Liver (tissue), 3 donors: ENCODE measurements at regions not wholly inside any gene's neighbourhood (a gene's known extent, or its start where the extent isn't known, plus 50 kb on each side); places are given as distances from the start of the nearest gene placed in this dataset.
"Not testable (repeated sequence)": the region's sequence is repeated elsewhere in the genome, so short reads cannot be mapped to it uniquely, and the experiment has no call there.

ENCODE experiments used
- EGR1 ChIP-seq, 2 donors: IDR thresholded peaks; 2 replicates each; pipeline ENCODE4 v1.6.1; 2016 to 2018; ENCODE audit warnings: antibody characterized with exemption in 2 of 2, low read depth in 2 of 2
- FOXA1 ChIP-seq: IDR thresholded peaks from 2 replicates; pipeline ENCODE4 v1.6.1; 2016; ENCODE audit warnings: antibody characterized with exemption
- HNF4A ChIP-seq, 2 donors: conservative IDR thresholded peaks; 2 replicates each; pipeline ENCODE4 v1.6.1; 2016; ENCODE audit warnings: antibody characterized with exemption in 2 of 2, mild to moderate bottlenecking in 2 of 2
- HNF4G ChIP-seq: IDR thresholded peaks from 2 replicates; pipeline ENCODE4 v1.6.1; 2016; ENCODE audit warnings: antibody characterized with exemption
- JUND ChIP-seq, 2 donors: IDR thresholded peaks; 2 replicates each; pipeline ENCODE4 v1.6.1; 2016; ENCODE audit warnings: antibody characterized with exemption in 2 of 2
- RAD21 ChIP-seq, 2 donors: IDR thresholded peaks; 2 replicates each; pipeline ENCODE4 v1.6.1; 2016; ENCODE audit warnings: antibody characterized with exemption in 2 of 2, mild to moderate bottlenecking in 2 of 2
- REST ChIP-seq: IDR thresholded peaks from 2 replicates; pipeline ENCODE4 v1.6.1; 2016; ENCODE audit warnings: antibody characterized with exemption, mild to moderate bottlenecking
- SP1 ChIP-seq: IDR thresholded peaks from 2 replicates; pipeline ENCODE4 v1.6.1; 2018; ENCODE audit warnings: antibody characterized with exemption, mild to moderate bottlenecking
- TAF1 ChIP-seq: conservative IDR thresholded peaks from 2 replicates; pipeline ENCODE4 v1.6.1; 2016; ENCODE audit warnings: antibody characterized with exemption, mild to moderate bottlenecking
- YY1 ChIP-seq: IDR thresholded peaks from 2 replicates; pipeline ENCODE4 v1.6.1; 2016; ENCODE audit warnings: antibody characterized with exemption, mild to moderate bottlenecking
- TF ChIP-seq, protein P1 (sequence below): fragments of 150-350 bp; IDR thresholded peaks from 2 replicates; pipeline ENCODE4 v1.5.1; 2017; ENCODE audit warnings: improper control_type of control experiment, low read depth, low read length; ENCODE audit not compliant: missing input control
- TF ChIP-seq, protein P2 (sequence below): IDR thresholded peaks from 2 replicates; pipeline ENCODE4 v1.6.1; 2016; ENCODE audit warnings: antibody characterized with exemption
- TF ChIP-seq, protein P3 (sequence below): IDR thresholded peaks from 2 replicates; pipeline ENCODE4 v1.6.1; 2016; ENCODE audit warnings: antibody characterized with exemption
- TF ChIP-seq, protein P4 (sequence below): IDR thresholded peaks from 2 replicates; pipeline ENCODE4 v1.6.1; 2016; ENCODE audit warnings: antibody characterized with exemption
- donor health status: healthy.
- donor health status: healthy.

GRCh38 chr5:1574023-1574318 is 50.2 kb upstream of the LPCAT1 start:
- TF ChIP-seq JUND (IDR thresholded peaks at IDR 0.05); SP1; YY1; REST; RAD21 (IDR thresholded peaks at IDR 0.05); HNF4A (conservative IDR thresholded peaks at IDR 0.05); TAF1; FOXA1; EGR1 (IDR thresholded peaks at IDR 0.05; ENCODE audit: low read depth in 2 of 2); HNF4G: not testable (repeated sequence)
- TF ChIP-seq, protein P1, sequence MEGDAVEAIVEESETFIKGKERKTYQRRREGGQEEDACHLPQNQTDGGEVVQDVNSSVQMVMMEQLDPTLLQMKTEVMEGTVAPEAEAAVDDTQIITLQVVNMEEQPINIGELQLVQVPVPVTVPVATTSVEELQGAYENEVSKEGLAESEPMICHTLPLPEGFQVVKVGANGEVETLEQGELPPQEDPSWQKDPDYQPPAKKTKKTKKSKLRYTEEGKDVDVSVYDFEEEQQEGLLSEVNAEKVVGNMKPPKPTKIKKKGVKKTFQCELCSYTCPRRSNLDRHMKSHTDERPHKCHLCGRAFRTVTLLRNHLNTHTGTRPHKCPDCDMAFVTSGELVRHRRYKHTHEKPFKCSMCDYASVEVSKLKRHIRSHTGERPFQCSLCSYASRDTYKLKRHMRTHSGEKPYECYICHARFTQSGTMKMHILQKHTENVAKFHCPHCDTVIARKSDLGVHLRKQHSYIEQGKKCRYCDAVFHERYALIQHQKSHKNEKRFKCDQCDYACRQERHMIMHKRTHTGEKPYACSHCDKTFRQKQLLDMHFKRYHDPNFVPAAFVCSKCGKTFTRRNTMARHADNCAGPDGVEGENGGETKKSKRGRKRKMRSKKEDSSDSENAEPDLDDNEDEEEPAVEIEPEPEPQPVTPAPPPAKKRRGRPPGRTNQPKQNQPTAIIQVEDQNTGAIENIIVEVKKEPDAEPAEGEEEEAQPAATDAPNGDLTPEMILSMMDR, result not testable (repeated sequence)
- TF ChIP-seq, protein P2, sequence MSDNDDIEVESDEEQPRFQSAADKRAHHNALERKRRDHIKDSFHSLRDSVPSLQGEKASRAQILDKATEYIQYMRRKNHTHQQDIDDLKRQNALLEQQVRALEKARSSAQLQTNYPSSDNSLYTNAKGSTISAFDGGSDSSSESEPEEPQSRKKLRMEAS, result not testable (repeated sequence)
- TF ChIP-seq, protein P3, sequence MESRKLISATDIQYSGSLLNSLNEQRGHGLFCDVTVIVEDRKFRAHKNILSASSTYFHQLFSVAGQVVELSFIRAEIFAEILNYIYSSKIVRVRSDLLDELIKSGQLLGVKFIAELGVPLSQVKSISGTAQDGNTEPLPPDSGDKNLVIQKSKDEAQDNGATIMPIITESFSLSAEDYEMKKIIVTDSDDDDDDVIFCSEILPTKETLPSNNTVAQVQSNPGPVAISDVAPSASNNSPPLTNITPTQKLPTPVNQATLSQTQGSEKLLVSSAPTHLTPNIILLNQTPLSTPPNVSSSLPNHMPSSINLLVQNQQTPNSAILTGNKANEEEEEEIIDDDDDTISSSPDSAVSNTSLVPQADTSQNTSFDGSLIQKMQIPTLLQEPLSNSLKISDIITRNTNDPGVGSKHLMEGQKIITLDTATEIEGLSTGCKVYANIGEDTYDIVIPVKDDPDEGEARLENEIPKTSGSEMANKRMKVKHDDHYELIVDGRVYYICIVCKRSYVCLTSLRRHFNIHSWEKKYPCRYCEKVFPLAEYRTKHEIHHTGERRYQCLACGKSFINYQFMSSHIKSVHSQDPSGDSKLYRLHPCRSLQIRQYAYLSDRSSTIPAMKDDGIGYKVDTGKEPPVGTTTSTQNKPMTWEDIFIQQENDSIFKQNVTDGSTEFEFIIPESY, result not testable (repeated sequence)
- TF ChIP-seq, protein P4, sequence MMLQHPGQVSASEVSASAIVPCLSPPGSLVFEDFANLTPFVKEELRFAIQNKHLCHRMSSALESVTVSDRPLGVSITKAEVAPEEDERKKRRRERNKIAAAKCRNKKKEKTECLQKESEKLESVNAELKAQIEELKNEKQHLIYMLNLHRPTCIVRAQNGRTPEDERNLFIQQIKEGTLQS, result not testable (repeated sequence)
